Mesendoderm (in vitro differentiated cells): ENCODE measurements at regions not wholly inside any gene's neighbourhood (a gene's known extent, or its start where the extent isn't known, plus 50 kb on each side); places are given as distances from the start of the nearest gene placed in this dataset.
"Not testable (repeated sequence)": the region's sequence is repeated elsewhere in the genome, so short reads cannot be mapped to it uniquely, and the experiment has no call there.

Experiments
- DNase-seq: peaks from one replicate; pipeline ENCODE4 v3.0.0; 2013
- H2AK5ac ChIP-seq: 2 replicates; pipeline ENCODE4 v1.6.1; 2013; ENCODE audit warnings: low read length, inconsistent platforms
- H2BK120ac ChIP-seq: 2 replicates; pipeline ENCODE4 v1.6.1; 2013; ENCODE audit warnings: low read depth, mild to moderate bottlenecking, low read length, moderate library complexity, mixed read lengths
- H2BK15ac ChIP-seq: replicated peaks from 2 replicates; pipeline ENCODE4 v1.6.1; 2013; ENCODE audit warnings: low read depth, mild to moderate bottlenecking, moderate library complexity
- H2BK5ac ChIP-seq: 2 replicates; pipeline ENCODE4 v1.6.1; 2013; ENCODE audit warnings: low read length, inconsistent platforms
- H3K18ac ChIP-seq: 2 replicates; pipeline ENCODE4 v1.6.1; 2013; ENCODE audit warnings: mild to moderate bottlenecking, low read length, mixed read lengths
- H3K23ac ChIP-seq: one replicate; pipeline ENCODE4 v1.6.1; 2013; ENCODE audit warnings: low read length
- H3K27ac ChIP-seq: 2 replicates; pipeline ENCODE4 v1.5.1; 2013; ENCODE audit warnings: low read depth, mild to moderate bottlenecking, inconsistent platforms, low read length, moderate library complexity
- H3K27me3 ChIP-seq: 2 replicates; pipeline ENCODE4 v1.6.1; 2013; ENCODE audit warnings: low read length, control low read depth, mild to moderate bottlenecking, inconsistent platforms; ENCODE audit not compliant: insufficient read depth, poor library complexity
- H3K36me3 ChIP-seq: 2 replicates; pipeline ENCODE4 v1.6.1; 2013; ENCODE audit warnings: low read length, inconsistent platforms; ENCODE audit not compliant: control insufficient read depth, insufficient read depth
- H3K4ac ChIP-seq: one replicate; pipeline ENCODE4 v1.6.1; 2013; ENCODE audit warnings: low read depth, mild to moderate bottlenecking, low read length, moderate library complexity
- H3K4me1 ChIP-seq: 2 replicates; pipeline ENCODE4 v1.6.1; 2013; ENCODE audit warnings: low read depth, low read length, inconsistent platforms; ENCODE audit not compliant: control insufficient read depth
- H3K4me2 ChIP-seq: 2 replicates; pipeline ENCODE4 v1.6.1; 2013; ENCODE audit warnings: low read length
- H3K4me3 ChIP-seq: 2 replicates; pipeline ENCODE4 v1.5.1; 2013; ENCODE audit warnings: mild to moderate bottlenecking, low read length
- H3K56ac ChIP-seq: one replicate; pipeline ENCODE4 v1.6.1; 2013; ENCODE audit warnings: low read length
- H3K79me1 ChIP-seq: 2 replicates; pipeline ENCODE4 v1.6.1; 2013; ENCODE audit warnings: low read length, inconsistent platforms
- H3K79me2 ChIP-seq: 2 replicates; pipeline ENCODE4 v1.6.1; 2013; ENCODE audit warnings: mild to moderate bottlenecking, low read length; ENCODE audit not compliant: control insufficient read depth, insufficient read depth
- H3K9ac ChIP-seq: 2 replicates; pipeline ENCODE4 v1.6.1; 2013; ENCODE audit warnings: low read length, inconsistent platforms
- H4K5ac ChIP-seq: one replicate; pipeline ENCODE4 v1.6.1; 2013; ENCODE audit warnings: low read length
- H4K8ac ChIP-seq: one replicate; pipeline ENCODE4 v1.6.1; 2013; ENCODE audit warnings: low read depth, mild to moderate bottlenecking, control low read depth, low read length, moderate library complexity
- WGBS: extraction: QIAGEN DNeasy Blood & Tissue Kit; methylation state at CpG from one replicate; pipeline ENCODE4 v1.1.7; 2013; ENCODE audit warnings: low lambda C conversion rate, missing lambda C conversion rate; ENCODE audit not compliant: insufficient coverage; ENCODE audit errors: extremely low coverage; 5-methylcytosine and 5-hydroxymethylcytosine counted together

GRCh38 chr22:49400136-49400940 is 427.3 kb downstream of the BRD1 start:
- H2AK5ac ChIP-seq: no peak overlapping the region
- no peaks in the 10 kb centered on the region for H3K27me3 ChIP-seq
- H3K27ac ChIP-seq: no peak overlapping the region
- no peak overlapping the region for H3K23ac ChIP-seq
- no peak overlapping the region for H3K9ac ChIP-seq
- no peak overlapping the region for H3K4me2 ChIP-seq
- DNase-seq: no peak
- no CpG with 5 or more reads among the region's 24 CpGs for WGBS
- H3K79me2 ChIP-seq: no peaks in the 10 kb centered on the region
- H2BK5ac ChIP-seq: no peak overlapping the region
- H3K56ac ChIP-seq: no peak overlapping the region
- no peak overlapping the region for H3K4me3 ChIP-seq
- H4K5ac ChIP-seq: no peak overlapping the region
- no peaks in the 10 kb centered on the region for H3K79me1 ChIP-seq
- H3K18ac ChIP-seq: no peak overlapping the region
- no peak overlapping the region for H2BK120ac ChIP-seq
- no peak overlapping the region for H3K4ac ChIP-seq
- H4K8ac ChIP-seq: no peak overlapping the region
- no peaks in the 10 kb centered on the region for H3K36me3 ChIP-seq
- H2BK15ac ChIP-seq: no peak overlapping the region
- H3K4me1 ChIP-seq: no peaks in the 10 kb centered on the region

- no peak overlapping the region for H2AK5ac ChIP-seq
- no peak overlapping the region for H3K4me2 ChIP-seq
- no peak overlapping the region for H3K4ac ChIP-seq
- H3K18ac ChIP-seq: no peak overlapping the region
- no peak overlapping the region for H2BK15ac ChIP-seq
- no peak overlapping the region for H2BK5ac ChIP-seq
- no peak overlapping the region for H3K27ac ChIP-seq
- H3K36me3 ChIP-seq: no peaks in the 10 kb centered on the region
- no peak overlapping the region for H4K5ac ChIP-seq
- no peak overlapping the region for H2BK120ac ChIP-seq
- WGBS: no CpG with 5 or more reads among the region's 15 CpGs
- no peaks in the 10 kb centered on the region for H3K79me1 ChIP-seq
- no peaks in the 10 kb centered on the region for H3K79me2 ChIP-seq
- H4K8ac ChIP-seq: no peak overlapping the region
- DNase-seq: no peak
- H3K56ac ChIP-seq: no peak overlapping the region
- H3K4me1 ChIP-seq: no peaks in the 10 kb centered on the region
- H3K27me3 ChIP-seq: no peaks in the 10 kb centered on the region
- no peak overlapping the region for H3K9ac ChIP-seq
- no peak overlapping the region for H3K4me3 ChIP-seq
- no peak overlapping the region for H3K23ac ChIP-seq
Measured at GRCh38 chr22:49398646-49399045, 429.0 kb downstream of the BRD1 start.

- Histone ChIP-seq H3K79me1 (no peaks in the 10 kb centered on the region), H4K5ac (no peak overlapping the region), H3K27ac (no peak overlapping the region), H3K79me2 (no peaks in the 10 kb centered on the region), H3K4me1 (no peaks in the 10 kb centered on the region), H3K9ac (no peak overlapping the region), H2BK5ac (no peak overlapping the region), H3K4me2 (no peak overlapping the region), H4K8ac (no peak overlapping the region), H2BK120ac (no peak overlapping the region), H2BK15ac (no peak overlapping the region), H2AK5ac (no peak overlapping the region), H3K18ac (no peak overlapping the region), H3K4ac (no peak overlapping the region), H3K4me3 (no peak overlapping the region), H3K23ac (no peak overlapping the region), H3K27me3 (no peaks in the 10 kb centered on the region), H3K56ac (no peak overlapping the region), H3K36me3 (no peaks in the 10 kb centered on the region)
- DNase-seq: peak; percentile 25
- WGBS: no CpG with 5 or more reads among the region's 17 CpGs
Measured at GRCh38 chr22:49398115-49398514, 429.6 kb downstream of the BRD1 start.

GRCh38 chr22:49396817-49397216 is 430.9 kb downstream of the BRD1 start:
- Histone ChIP-seq H3K79me2 (no peaks in the 10 kb centered on the region), H2BK5ac (no peak overlapping the region), H3K27me3 (no peaks in the 10 kb centered on the region), H3K36me3 (no peaks in the 10 kb centered on the region), H3K18ac (no peak overlapping the region), H3K23ac (no peak overlapping the region), H3K79me1 (no peaks in the 10 kb centered on the region), H3K56ac (no peak overlapping the region), H2AK5ac (no peak overlapping the region), H3K4me1 (no peaks in the 10 kb centered on the region), H4K5ac (no peak overlapping the region), H3K4me2 (no peak overlapping the region), H3K9ac (no peak overlapping the region), H3K4ac (no peak overlapping the region), H2BK15ac (no peak overlapping the region), H4K8ac (no peak overlapping the region), H2BK120ac (no peak overlapping the region), H3K4me3 (no peak overlapping the region), H3K27ac (no peak overlapping the region)
- peak; percentile 47 for DNase-seq
- WGBS: no CpG with 5 or more reads among the region's 11 CpGs

- H3K23ac ChIP-seq: no peak overlapping the region
Measured at GRCh38 chr22:49395617-49396016, 432.1 kb downstream of the BRD1 start.

GRCh38 chr22:49395062-49395461 is 432.6 kb downstream of the BRD1 start:
- H3K4me1 ChIP-seq, H2AK5ac ChIP-seq, H3K4me3 ChIP-seq, H2BK15ac ChIP-seq, H3K79me2 ChIP-seq, H3K56ac ChIP-seq, H3K36me3 ChIP-seq, H3K4me2 ChIP-seq, H3K79me1 ChIP-seq, H3K23ac ChIP-seq, DNase-seq, H2BK120ac ChIP-seq, H3K18ac ChIP-seq, H3K27ac ChIP-seq, H2BK5ac ChIP-seq, H3K27me3 ChIP-seq, H4K8ac ChIP-seq, H3K4ac ChIP-seq, H3K9ac ChIP-seq, H4K5ac ChIP-seq: not testable (repeated sequence)
- no CpG with 5 or more reads among the region's 5 CpGs for WGBS

More at GRCh38 chr22:49395617-49396016, 432.1 kb downstream of the BRD1 start:
- H4K5ac ChIP-seq: no peak overlapping the region
- H3K27ac ChIP-seq: no peak overlapping the region
- no peak overlapping the region for H3K18ac ChIP-seq
- H3K36me3 ChIP-seq: no peaks in the 10 kb centered on the region
- H2BK120ac ChIP-seq: no peak overlapping the region
- H2AK5ac ChIP-seq: no peak overlapping the region
- H3K79me2 ChIP-seq: no peaks in the 10 kb centered on the region
- no peak overlapping the region for H2BK15ac ChIP-seq
- no CpG with 5 or more reads among the region's 8 CpGs for WGBS
- no peak for DNase-seq
- H3K56ac ChIP-seq: no peak overlapping the region
- H3K9ac ChIP-seq: no peak overlapping the region
- H3K79me1 ChIP-seq: no peaks in the 10 kb centered on the region
- H3K27me3 ChIP-seq: no peaks in the 10 kb centered on the region
- H4K8ac ChIP-seq: no peak overlapping the region
- no peak overlapping the region for H2BK5ac ChIP-seq
- H3K4ac ChIP-seq: no peak overlapping the region
- H3K4me2 ChIP-seq: no peak overlapping the region
- no peak overlapping the region for H3K4me3 ChIP-seq
- no peaks in the 10 kb centered on the region for H3K4me1 ChIP-seq
